Liver (tissue), 8 donors: ENCODE measurements at regions not wholly inside any gene's neighbourhood (a gene's known extent, or its start where the extent isn't known, plus 50 kb on each side); places are given as distances from the start of the nearest gene placed in this dataset.

Source experiments
- DNase-seq: peaks from one replicate; pipeline ENCODE4 v3.0.0-alpha.2; 2017; ENCODE audit warnings: low spot score
- H3K27ac ChIP-seq, 2 donors: one replicate each; pipeline ENCODE4 v1.7.0; 2013; ENCODE audit warnings: inconsistent platforms in 2 of 2, low read length in 2 of 2, control low read depth in 1 of 2, low read depth in 1 of 2, mild to moderate bottlenecking in 1 of 2
- H3K27me3 ChIP-seq, 4 donors: one replicate each; pipeline versions ENCODE4 v1.6.1 to v1.7.0; 2013; ENCODE audit warnings: low read length in 3 of 4, inconsistent platforms in 1 of 4, mild to moderate bottlenecking in 1 of 4, moderate library complexity in 1 of 4; ENCODE audit not compliant: control insufficient read depth in 4 of 4, insufficient read depth in 4 of 4
- H3K36me3 ChIP-seq, 4 donors: one replicate each; pipeline versions ENCODE4 v1.6.1 to v1.7.0; 2013; ENCODE audit warnings: low read length in 3 of 4, mild to moderate bottlenecking in 3 of 4, low read depth in 1 of 4, moderate library complexity in 1 of 4; ENCODE audit not compliant: control insufficient read depth in 4 of 4, insufficient read depth in 3 of 4
- H3K4me1 ChIP-seq, 4 donors: one replicate each; pipeline versions ENCODE4 v1.6.1 to v1.7.0; 2013; ENCODE audit warnings: low read length in 3 of 4, mild to moderate bottlenecking in 3 of 4, moderate library complexity in 1 of 4; ENCODE audit not compliant: control insufficient read depth in 4 of 4, insufficient read depth in 4 of 4
- H3K4me3 ChIP-seq, 3 donors: one replicate each; pipeline versions ENCODE4 v1.6.1 to v1.7.0; 2013; ENCODE audit warnings: low read length in 3 of 3, control low read depth in 1 of 3, low read depth in 1 of 3, mild to moderate bottlenecking in 1 of 3
- H3K9ac ChIP-seq, 2 donors: one replicate each; pipeline ENCODE4 v1.7.0; 2013; ENCODE audit warnings: low read length in 2 of 2, mild to moderate bottlenecking in 2 of 2, moderate library complexity in 2 of 2, control low read depth in 1 of 2, low read depth in 1 of 2
- H3K9me3 ChIP-seq, 4 donors: one replicate each; pipeline versions ENCODE4 v1.6.1 to v1.7.0; 2013; ENCODE audit warnings: low read length in 3 of 4; ENCODE audit not compliant: control insufficient read depth in 4 of 4
- ATF3 ChIP-seq: IDR thresholded peaks from 2 replicates; pipeline ENCODE4 v1.6.1; 2016; ENCODE audit warnings: antibody characterized with exemption
- CTCF ChIP-seq: fragments of 150-350 bp; IDR thresholded peaks from 2 replicates; pipeline ENCODE4 v1.5.1; 2017; ENCODE audit warnings: improper control_type of control experiment, low read depth, low read length; ENCODE audit not compliant: missing input control
- EGR1 ChIP-seq, 2 donors: IDR thresholded peaks; 2 replicates each; pipeline ENCODE4 v1.6.1; 2016 to 2018; ENCODE audit warnings: antibody characterized with exemption in 2 of 2, low read depth in 2 of 2
- FOXA1 ChIP-seq: IDR thresholded peaks from 2 replicates; pipeline ENCODE4 v1.6.1; 2016; ENCODE audit warnings: antibody characterized with exemption
- FOXA2 ChIP-seq: IDR thresholded peaks from 2 replicates; pipeline ENCODE4 v1.6.1; 2016; ENCODE audit warnings: antibody characterized with exemption
- GABPA ChIP-seq, 2 donors: IDR thresholded peaks in 1 of 2; conservative IDR thresholded peaks in 1 of 2; 2 replicates each; pipeline ENCODE4 v1.6.1; 2016; ENCODE audit warnings: antibody characterized with exemption in 2 of 2, mild to moderate bottlenecking in 1 of 2, moderate library complexity in 1 of 2
- HNF4A ChIP-seq, 2 donors: conservative IDR thresholded peaks; 2 replicates each; pipeline ENCODE4 v1.6.1; 2016; ENCODE audit warnings: antibody characterized with exemption in 2 of 2, mild to moderate bottlenecking in 2 of 2
- HNF4G ChIP-seq: IDR thresholded peaks from 2 replicates; pipeline ENCODE4 v1.6.1; 2016; ENCODE audit warnings: antibody characterized with exemption
- JUND ChIP-seq, 2 donors: IDR thresholded peaks; 2 replicates each; pipeline ENCODE4 v1.6.1; 2016; ENCODE audit warnings: antibody characterized with exemption in 2 of 2
- MAX ChIP-seq: IDR thresholded peaks from 2 replicates; pipeline ENCODE4 v1.6.1; 2016; ENCODE audit warnings: antibody characterized with exemption
- NR2F2 ChIP-seq: IDR thresholded peaks from 2 replicates; pipeline ENCODE4 v1.6.1; 2016; ENCODE audit warnings: antibody characterized with exemption
- RAD21 ChIP-seq, 2 donors: IDR thresholded peaks; 2 replicates each; pipeline ENCODE4 v1.6.1; 2016; ENCODE audit warnings: antibody characterized with exemption in 2 of 2, mild to moderate bottlenecking in 2 of 2
- REST ChIP-seq: IDR thresholded peaks from 2 replicates; pipeline ENCODE4 v1.6.1; 2016; ENCODE audit warnings: antibody characterized with exemption, mild to moderate bottlenecking
- RXRA ChIP-seq, 2 donors: IDR thresholded peaks; 2 replicates each; pipeline ENCODE4 v1.6.1; 2017 to 2018; ENCODE audit warnings: antibody characterized with exemption in 2 of 2, mild to moderate bottlenecking in 1 of 2
- SP1 ChIP-seq: IDR thresholded peaks from 2 replicates; pipeline ENCODE4 v1.6.1; 2018; ENCODE audit warnings: antibody characterized with exemption, mild to moderate bottlenecking
- TAF1 ChIP-seq: conservative IDR thresholded peaks from 2 replicates; pipeline ENCODE4 v1.6.1; 2016; ENCODE audit warnings: antibody characterized with exemption, mild to moderate bottlenecking
- YY1 ChIP-seq: IDR thresholded peaks from 2 replicates; pipeline ENCODE4 v1.6.1; 2016; ENCODE audit warnings: antibody characterized with exemption, mild to moderate bottlenecking
- ZBTB33 ChIP-seq: IDR thresholded peaks from 2 replicates; pipeline ENCODE4 v1.6.1; 2016; ENCODE audit warnings: antibody characterized with exemption
- WGBS: extraction: QIAGEN DNeasy Blood & Tissue Kit; methylation state at CpG from one replicate; pipeline ENCODE4 v1.1.7; 2013; 5-methylcytosine and 5-hydroxymethylcytosine counted together
- donor health status: healthy.
- donor health status: healthy.
- donor health status: healthy.
- donor health status: healthy.
- donor health status: healthy.

GRCh38 chr10:106446920-106447319 is 717.6 kb downstream of the SORCS1 start:
- TF ChIP-seq MAX (no peak), YY1 (no peak), TAF1 (no peak), CTCF (no peak), EGR1 (IDR thresholded peaks at IDR 0.05; ENCODE audit: low read depth in 2 of 2) (no peak), HNF4G (no peak), REST (no peak), NR2F2 (no peak), JUND (IDR thresholded peaks at IDR 0.05) (no peak), FOXA1 (no peak), HNF4A (conservative IDR thresholded peaks at IDR 0.05) (no peak), RXRA (IDR thresholded peaks at IDR 0.05) (no peak), RAD21 (IDR thresholded peaks at IDR 0.05) (no peak), SP1 (no peak), ZBTB33 (no peak), ATF3 (no peak), GABPA (IDR thresholded peaks at IDR 0.05 in 1 of 2, conservative IDR thresholded peaks at IDR 0.05 in 1 of 2) (no peak)
- no peak for DNase-seq
- Histone ChIP-seq H3K36me3 (no peaks in the 10 kb centered on the region), H3K9me3 (peaks cover 0 to 2% (median 0%) of the 10 kb centered on the region in 4 donors), H3K27me3 (no peaks in the 10 kb centered on the region), H3K9ac (no peak overlapping the region), H3K4me1 (no peaks in the 10 kb centered on the region), H3K27ac (no peak overlapping the region), H3K4me3 (no peak overlapping the region)

GRCh38 chr10:106442223-106442622 is 722.3 kb downstream of the SORCS1 start:
- Histone ChIP-seq H3K4me3 (no peak overlapping the region), H3K4me1 (no peaks in the 10 kb centered on the region), H3K27ac (no peak overlapping the region), H3K36me3 (no peaks in the 10 kb centered on the region), H3K27me3 (no peaks in the 10 kb centered on the region), H3K9me3 (no peaks in the 10 kb centered on the region), H3K9ac (no peak overlapping the region)
- no peak for DNase-seq
- 69% methylated on average over 2 of the region's 2 CpGs for WGBS
- no peak for TF ChIP-seq ATF3
- TF ChIP-seq SP1: no peak
- TF ChIP-seq CTCF: no peak
- TF ChIP-seq FOXA2: no peak
- no peak for TF ChIP-seq ZBTB33
- TF ChIP-seq JUND (IDR thresholded peaks at IDR 0.05): no peak
- no peak for TF ChIP-seq TAF1
- no peak for TF ChIP-seq GABPA (IDR thresholded peaks at IDR 0.05 in 1 of 2, conservative IDR thresholded peaks at IDR 0.05 in 1 of 2)
- no peak for TF ChIP-seq EGR1 (IDR thresholded peaks at IDR 0.05; ENCODE audit: low read depth in 2 of 2)
- TF ChIP-seq NR2F2: no peak
- TF ChIP-seq HNF4A (conservative IDR thresholded peaks at IDR 0.05): no peak
- no peak for TF ChIP-seq RAD21 (IDR thresholded peaks at IDR 0.05)
